Tibial nerve (tissue), 4 donors: ENCODE measurements at regions not wholly inside any gene's neighbourhood (a gene's known extent, or its start where the extent isn't known, plus 50 kb on each side); places are given as distances from the start of the nearest gene placed in this dataset.
A peak's percentile ranks its signal among the peaks of the same experiment; 100 is the strongest.

Experiments
- DNase-seq, 2 donors: peaks; one replicate each; pipeline ENCODE4 v3.0.0-alpha.2; 2019; ENCODE audit warnings: low spot score in 2 of 2
- H3K27ac ChIP-seq, 4 donors: fragments of 200-600 bp; sonication (generic) in 3 of 4; one replicate each; pipeline ENCODE4 v1.5.1; 2017 to 2019; ENCODE audit warnings: mild to moderate bottlenecking in 1 of 4
- H3K27me3 ChIP-seq, 2 donors: fragments of 200-600 bp; sonication (generic) in 1 of 2; one replicate each; pipeline versions ENCODE4 v1.5.1 to v1.6.0; 2017 to 2019
- H3K36me3 ChIP-seq, 3 donors: fragments of 200-600 bp; sonication (generic); one replicate each; pipeline ENCODE4 v1.5.1; 2018 to 2019
- H3K4me1 ChIP-seq, 4 donors: fragments of 200-600 bp; sonication (generic) in 3 of 4; one replicate each; pipeline ENCODE4 v1.5.1; 2017 to 2019
- H3K4me3 ChIP-seq, 4 donors: fragments of 200-600 bp; sonication (generic) in 3 of 4; one replicate each; pipeline ENCODE4 v1.5.1; 2017 to 2019; ENCODE audit warnings: mild to moderate bottlenecking in 1 of 4, moderate library complexity in 1 of 4
- H3K9me3 ChIP-seq, 4 donors: fragments of 200-600 bp; sonication (generic) in 3 of 4; one replicate each; pipeline ENCODE4 v1.5.1; 2017 to 2019
- EP300 ChIP-seq, 2 donors: sonication (generic); formaldehyde crosslinking; IDR thresholded peaks; one replicate each; pipeline ENCODE4 v1.6.1; 2017; ENCODE audit warnings: antibody characterized with exemption in 2 of 2, mild to moderate bottlenecking in 1 of 2
- POLR2A ChIP-seq, 2 donors: fragments of 450-650 bp; IDR thresholded peaks; one replicate each; pipeline ENCODE4 v1.6.1; 2017; ENCODE audit warnings: antibody characterized with exemption in 2 of 2, mild to moderate bottlenecking in 2 of 2, moderate library complexity in 2 of 2
- WGBS, 2 donors: methylation state at CpG; one replicate each; pipeline ENCODE4 v1.1.5; 2018; 5-methylcytosine and 5-hydroxymethylcytosine counted together
- TF ChIP-seq, protein P1 (sequence below), 5 experiments: fragments of 200-600 bp in 3 of 5; fragments of 450-650 bp in 2 of 5; sonication (generic) in 3 of 5; IDR thresholded peaks; one replicate each; pipeline ENCODE4 v1.5.1; 2016 to 2019; ENCODE audit warnings: antibody characterized with exemption in 5 of 5, mild to moderate bottlenecking in 3 of 5, moderate library complexity in 2 of 5

DNA sequence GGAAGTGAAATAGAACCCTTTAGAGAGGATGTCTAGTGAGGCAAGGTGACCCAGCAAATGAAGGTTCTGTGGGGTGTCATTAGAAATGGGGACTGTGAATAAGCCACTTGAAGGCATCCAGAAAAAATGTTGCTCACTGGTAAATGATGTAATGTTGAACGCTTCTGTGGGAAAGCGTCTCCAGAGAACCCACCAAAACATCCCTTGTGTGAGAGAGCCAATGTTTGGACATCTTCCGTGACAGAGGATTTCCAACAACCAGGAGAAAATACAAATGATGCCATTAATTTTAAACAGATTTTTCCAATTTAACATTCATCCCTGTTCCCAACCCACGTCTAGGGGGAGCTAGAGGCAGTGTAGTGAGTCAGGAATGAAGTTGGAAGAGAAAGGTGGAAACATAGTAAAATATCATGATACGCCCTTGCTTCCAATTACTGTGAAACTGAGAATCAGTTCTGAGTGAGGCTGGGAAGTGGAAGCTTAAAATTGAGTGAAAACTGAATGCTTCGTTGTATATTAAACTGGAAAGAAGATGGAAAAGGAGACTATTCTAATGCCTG lies 584.2 kb downstream of the CD109 start:
- H3K27me3 ChIP-seq = no peaks in the 10 kb centered on the region
- TF ChIP-seq EP300 (IDR thresholded peaks at IDR 0.05) = no peak
- TF ChIP-seq POLR2A (IDR thresholded peaks at IDR 0.05) = no peak
- TF ChIP-seq, protein P1, sequence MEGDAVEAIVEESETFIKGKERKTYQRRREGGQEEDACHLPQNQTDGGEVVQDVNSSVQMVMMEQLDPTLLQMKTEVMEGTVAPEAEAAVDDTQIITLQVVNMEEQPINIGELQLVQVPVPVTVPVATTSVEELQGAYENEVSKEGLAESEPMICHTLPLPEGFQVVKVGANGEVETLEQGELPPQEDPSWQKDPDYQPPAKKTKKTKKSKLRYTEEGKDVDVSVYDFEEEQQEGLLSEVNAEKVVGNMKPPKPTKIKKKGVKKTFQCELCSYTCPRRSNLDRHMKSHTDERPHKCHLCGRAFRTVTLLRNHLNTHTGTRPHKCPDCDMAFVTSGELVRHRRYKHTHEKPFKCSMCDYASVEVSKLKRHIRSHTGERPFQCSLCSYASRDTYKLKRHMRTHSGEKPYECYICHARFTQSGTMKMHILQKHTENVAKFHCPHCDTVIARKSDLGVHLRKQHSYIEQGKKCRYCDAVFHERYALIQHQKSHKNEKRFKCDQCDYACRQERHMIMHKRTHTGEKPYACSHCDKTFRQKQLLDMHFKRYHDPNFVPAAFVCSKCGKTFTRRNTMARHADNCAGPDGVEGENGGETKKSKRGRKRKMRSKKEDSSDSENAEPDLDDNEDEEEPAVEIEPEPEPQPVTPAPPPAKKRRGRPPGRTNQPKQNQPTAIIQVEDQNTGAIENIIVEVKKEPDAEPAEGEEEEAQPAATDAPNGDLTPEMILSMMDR (IDR thresholded peaks at IDR 0.05) = peak in 1 of 5 experiments; percentile 9

DNA sequence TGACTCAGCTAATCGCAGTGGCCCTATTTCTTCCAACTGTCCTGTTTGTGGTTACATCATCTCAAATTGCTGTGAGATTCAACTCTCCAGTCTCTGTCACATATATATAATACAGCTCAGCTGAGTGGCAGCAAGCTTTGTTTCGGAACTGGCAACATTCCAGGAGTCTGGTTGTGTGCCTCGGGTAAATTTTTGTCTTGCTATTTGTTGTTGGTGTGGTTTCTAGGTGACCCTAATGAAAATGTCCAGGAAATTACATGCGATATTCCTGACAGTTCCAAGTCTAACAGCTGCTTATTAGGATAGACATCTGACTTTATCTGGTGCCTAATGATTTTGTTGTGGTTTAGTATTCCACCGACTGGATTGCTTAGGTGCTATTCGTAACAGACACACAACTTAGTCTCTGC lies 581.8 kb downstream of the CD109 start:
- no peaks in the 10 kb centered on the region for H3K27me3 ChIP-seq
- H3K4me3 ChIP-seq = no peak overlapping the region
- no peak for DNase-seq
- no peak overlapping the region for H3K27ac ChIP-seq
- H3K9me3 ChIP-seq = no peaks in the 10 kb centered on the region
- TF ChIP-seq EP300 (IDR thresholded peaks at IDR 0.05) (no peak), POLR2A (IDR thresholded peaks at IDR 0.05) (no peak)
- TF ChIP-seq, protein P1 (IDR thresholded peaks at IDR 0.05) = no peak
- no peaks in the 10 kb centered on the region for H3K36me3 ChIP-seq
- 31 to 39% methylated on average over 6 of the region's 6 CpGs for WGBS, 2 donors
- no peaks in the 10 kb centered on the region for H3K4me1 ChIP-seq

More for the DNA sequence above, 584.2 kb downstream of the CD109 start:
- Histone ChIP-seq H3K9me3 (no peaks in the 10 kb centered on the region), H3K36me3 (no peaks in the 10 kb centered on the region), H3K4me1 (no peaks in the 10 kb centered on the region), H3K27ac (no peak overlapping the region), H3K4me3 (no peak overlapping the region)
- 64 to 73% methylated on average over 6 of the region's 6 CpGs for WGBS, 2 donors
- DNase-seq = peak in 1 of 2 donors; percentile 20

DNA sequence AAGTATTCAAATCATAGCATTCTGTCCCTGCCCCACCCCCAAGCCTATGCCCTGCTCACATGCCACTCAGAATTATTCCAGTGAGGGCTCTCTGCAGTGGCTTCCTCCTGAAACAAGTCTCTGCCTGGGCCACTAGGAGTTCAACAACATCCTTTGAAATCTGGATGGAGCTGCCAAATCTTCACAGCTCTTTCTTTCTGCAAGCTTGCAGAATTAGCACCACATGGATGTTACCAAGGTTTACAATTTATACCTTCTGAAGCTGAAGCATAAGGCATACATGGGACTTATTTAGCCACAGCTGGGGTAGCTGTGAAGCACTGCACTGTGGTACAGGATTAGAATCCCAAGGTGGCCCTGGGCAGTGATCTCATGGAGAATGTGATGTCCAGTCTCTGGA lies 577.5 kb downstream of the CD109 start:
- Histone ChIP-seq H3K9me3 (no peaks in the 10 kb centered on the region), H3K36me3 (no peaks in the 10 kb centered on the region), H3K4me3 (no peak overlapping the region), H3K27ac (no peak overlapping the region), H3K27me3 (no peaks in the 10 kb centered on the region), H3K4me1 (no peaks in the 10 kb centered on the region)
- DNase-seq = no peak
- no peak for TF ChIP-seq POLR2A (IDR thresholded peaks at IDR 0.05)
- no peak for TF ChIP-seq EP300 (IDR thresholded peaks at IDR 0.05)
- TF ChIP-seq, protein P1 (IDR thresholded peaks at IDR 0.05) = no peak

DNA sequence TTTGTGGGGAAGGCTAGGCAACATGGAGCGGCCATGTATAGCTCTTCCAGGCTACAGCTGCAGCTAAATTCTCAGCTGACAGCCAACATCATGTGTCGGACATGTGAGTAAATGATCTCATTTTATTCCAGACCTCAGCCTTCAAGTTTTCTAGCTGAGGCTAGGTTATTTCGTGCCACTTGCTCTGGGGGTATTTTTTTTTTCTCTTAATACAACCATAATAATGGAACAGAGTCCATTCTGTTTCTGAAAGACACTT lies 573.5 kb downstream of the CD109 start:
- Histone ChIP-seq H3K27me3 (no peaks in the 10 kb centered on the region), H3K27ac (no peak overlapping the region), H3K9me3 (no peaks in the 10 kb centered on the region), H3K4me1 (no peaks in the 10 kb centered on the region), H3K4me3 (no peak overlapping the region), H3K36me3 (no peaks in the 10 kb centered on the region)
- WGBS, 2 donors = 56 to 59% methylated on average over 3 of the region's 3 CpGs
- no peak for DNase-seq
- TF ChIP-seq POLR2A (IDR thresholded peaks at IDR 0.05) (no peak), EP300 (IDR thresholded peaks at IDR 0.05) (no peak)
- TF ChIP-seq, protein P1 (IDR thresholded peaks at IDR 0.05) = no peak

DNA sequence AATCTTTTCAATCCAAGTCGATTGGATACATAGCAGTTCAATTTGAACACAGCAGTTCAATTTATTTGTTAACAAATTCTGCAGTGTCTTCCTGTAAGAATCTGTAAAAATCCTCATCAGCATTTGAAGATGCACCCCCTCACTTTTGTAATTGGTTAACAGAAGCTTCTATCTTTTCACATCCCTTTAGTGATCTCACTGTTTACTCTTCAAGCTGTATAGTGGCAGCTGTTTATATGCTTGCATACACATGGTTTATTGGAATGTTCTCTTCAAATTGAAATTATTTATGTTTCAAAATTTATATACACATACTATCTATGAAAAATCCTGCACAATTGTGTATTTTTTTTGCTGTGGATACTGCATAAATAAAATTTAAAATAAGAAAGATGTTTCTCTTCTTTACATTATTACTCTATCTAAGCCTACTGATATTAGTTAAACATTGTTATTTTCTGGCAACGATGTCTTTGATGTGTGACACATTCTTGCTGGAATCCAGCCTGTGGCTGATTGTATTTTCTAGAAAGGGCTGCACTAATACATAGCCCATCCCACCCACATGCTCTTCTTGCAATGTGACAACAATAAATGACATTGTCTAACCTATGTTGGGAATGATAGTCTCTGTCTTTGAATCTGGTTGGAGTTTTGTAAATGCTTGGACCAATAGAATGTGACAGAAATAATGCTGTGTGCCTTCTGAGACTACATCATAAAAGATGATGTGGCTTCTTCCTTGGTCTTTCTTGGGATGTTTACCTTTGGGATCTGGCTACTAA lies 573.0 kb downstream of the CD109 start:
- WGBS, 2 donors = 51 to 59% methylated on average over 2 of the region's 2 CpGs
- Histone ChIP-seq H3K4me1 (no peaks in the 10 kb centered on the region), H3K27me3 (no peaks in the 10 kb centered on the region), H3K4me3 (no peak overlapping the region), H3K9me3 (no peaks in the 10 kb centered on the region), H3K36me3 (no peaks in the 10 kb centered on the region), H3K27ac (no peak overlapping the region)
- no peak for DNase-seq
- TF ChIP-seq, protein P1 (IDR thresholded peaks at IDR 0.05) = no peak
- TF ChIP-seq POLR2A (IDR thresholded peaks at IDR 0.05) (no peak), EP300 (IDR thresholded peaks at IDR 0.05) (no peak)
